Natural killer cell (primary cell): ENCODE measurements at regions not wholly inside any gene's neighbourhood (a gene's known extent, or its start where the extent isn't known, plus 50 kb on each side); places are given as distances from the start of the nearest gene placed in this dataset.

ENCODE experiments used
- ATAC-seq, 3 donors: fragments of 150-1000 bp in 2 of 3; fragments of 200-7000 bp in 1 of 3; cut with Tn5 transposase; 1 replicate in 1 of 3; 2 replicates in 2 of 3; pipeline ENCODE4 v1.10.0; 2021; ENCODE audit warnings: mild to moderate bottlenecking in 2 of 3, moderate library complexity in 2 of 3
- DNase-seq, 2 donors: peaks; one replicate each; pipeline versions ENCODE4 v3.0.0 to v3.0.0-alpha.2; 2013 to 2021; ENCODE audit warnings: mixed read lengths in 1 of 2
- H3K27ac ChIP-seq: one replicate; pipeline ENCODE4 v1.5.1; 2013; ENCODE audit warnings: mild to moderate bottlenecking, low read length
- H3K27me3 ChIP-seq: one replicate; pipeline ENCODE4 v1.6.1; 2013; ENCODE audit warnings: low read length; ENCODE audit not compliant: control insufficient read depth, insufficient read depth
- H3K36me3 ChIP-seq: one replicate; pipeline ENCODE4 v1.6.1; 2013; ENCODE audit warnings: low read length; ENCODE audit not compliant: control insufficient read depth, insufficient read depth
- H3K4me1 ChIP-seq: one replicate; pipeline ENCODE4 v1.6.1; 2013; ENCODE audit warnings: low read length; ENCODE audit not compliant: control insufficient read depth, insufficient read depth
- H3K4me3 ChIP-seq: one replicate; pipeline ENCODE4 v1.5.1; 2013; ENCODE audit warnings: low read length
- H3K9me3 ChIP-seq: one replicate; pipeline ENCODE4 v1.6.1; 2013; ENCODE audit warnings: low read length; ENCODE audit not compliant: control insufficient read depth, insufficient read depth
- H3K27ac Mint-ChIP-seq, 2 donors: one replicate each; pipeline ENCODE4 v1.8.0; 2022; ENCODE audit warnings: mild to moderate bottlenecking in 2 of 2, mixed read lengths in 2 of 2, moderate library complexity in 1 of 2
- H3K27me3 Mint-ChIP-seq, 2 donors: one replicate each; pipeline ENCODE4 v1.8.0; 2022; ENCODE audit warnings: low read depth in 2 of 2, mixed read lengths in 2 of 2
- H3K36me3 Mint-ChIP-seq: one replicate; pipeline ENCODE4 v1.8.0; 2022; ENCODE audit warnings: mixed read lengths
- H3K4me1 Mint-ChIP-seq, 2 donors: one replicate each; pipeline ENCODE4 v1.8.0; 2022; ENCODE audit warnings: mixed read lengths in 2 of 2
- H3K4me3 Mint-ChIP-seq: one replicate; pipeline ENCODE4 v1.8.0; 2022; ENCODE audit warnings: mild to moderate bottlenecking, moderate library complexity, mixed read lengths
- H3K9me3 Mint-ChIP-seq, 2 donors: one replicate each; pipeline ENCODE4 v1.8.0; 2022; ENCODE audit warnings: mixed read lengths in 2 of 2
- CTCF ChIP-seq: fragments of 200-600 bp; IDR thresholded peaks from one replicate; pipeline ENCODE4 v1.8.0; 2022; ENCODE audit warnings: antibody characterized with exemption
- WGBS: methylation state at CpG from one replicate; pipeline ENCODE4 v1.1.7; 2013; ENCODE audit warnings: missing lambda C conversion rate; ENCODE audit not compliant: insufficient coverage; 5-methylcytosine and 5-hydroxymethylcytosine counted together
- intact Hi-C: fragments of 100-400 bp; cut with micrococcal nuclease; formaldehyde crosslinking; loops from one replicate; pipeline ENCODE4 v1.14.2; 2022

- peaks cover 10 to 18% of the 10 kb centered on the region in 2 donors for H3K9me3 Mint-ChIP-seq
- Histone ChIP-seq H3K36me3 (no peaks in the 10 kb centered on the region), H3K27ac (no peak overlapping the region), H3K4me3 (no peak overlapping the region), H3K27me3 (no peaks in the 10 kb centered on the region), H3K4me1 (no peaks in the 10 kb centered on the region), H3K9me3 (peaks cover 4% of the 10 kb centered on the region)
- H3K4me3 Mint-ChIP-seq = no peak overlapping the region
- intact Hi-C loops = no loop called here
- no peak for DNase-seq
- no peak for TF ChIP-seq CTCF
- H3K27ac Mint-ChIP-seq = no peak overlapping the region
- WGBS = 27% methylated on average over 1 of the region's 2 CpGs
- no peaks in the 10 kb centered on the region for H3K4me1 Mint-ChIP-seq
- no peaks in the 10 kb centered on the region for H3K36me3 Mint-ChIP-seq
- no peak for ATAC-seq
- no peaks in the 10 kb centered on the region for H3K27me3 Mint-ChIP-seq
Observed at GRCh38 chr7:53325061-53325460, 289.6 kb downstream of the POM121L12 start.

- Histone ChIP-seq H3K4me1 (no peaks in the 10 kb centered on the region), H3K9me3 (peaks cover 6% of the 10 kb centered on the region), H3K4me3 (no peak overlapping the region), H3K27ac (no peak overlapping the region), H3K36me3 (no peaks in the 10 kb centered on the region), H3K27me3 (no peaks in the 10 kb centered on the region)
- no peak overlapping the region for H3K4me3 Mint-ChIP-seq
- intact Hi-C loops = no loop called here
- DNase-seq = no peak
- no peaks in the 10 kb centered on the region for H3K27me3 Mint-ChIP-seq
- H3K36me3 Mint-ChIP-seq = no peaks in the 10 kb centered on the region
- H3K4me1 Mint-ChIP-seq = no peaks in the 10 kb centered on the region
- ATAC-seq = no peak
- WGBS = 64% methylated on average over 6 of the region's 6 CpGs
- no peak overlapping the region for H3K27ac Mint-ChIP-seq
- peaks cover 10 to 23% of the 10 kb centered on the region in 2 donors for H3K9me3 Mint-ChIP-seq
- TF ChIP-seq CTCF = no peak
Observed at GRCh38 chr7:53326634-53327033, 291.2 kb downstream of the POM121L12 start.

GRCh38 chr7:53336105-53336668, 300.8 kb downstream of the POM121L12 start:
- DNase-seq (no peak), ATAC-seq (no peak)
- intact Hi-C loops = no loop called here
- no peaks in the 10 kb centered on the region for H3K27me3 ChIP-seq
- Mint-ChIP-seq H3K4me1 (no peaks in the 10 kb centered on the region), H3K36me3 (no peaks in the 10 kb centered on the region), H3K27ac (no peak overlapping the region), H3K27me3 (no peaks in the 10 kb centered on the region), H3K4me3 (no peak overlapping the region), H3K9me3 (peaks cover 4 to 14% of the 10 kb centered on the region in 2 donors)
- peaks cover 9% of the 10 kb centered on the region for H3K9me3 ChIP-seq
- 84% methylated on average over 8 of the region's 8 CpGs for WGBS
- H3K4me3 ChIP-seq = no peak overlapping the region
- H3K36me3 ChIP-seq = no peaks in the 10 kb centered on the region
- TF ChIP-seq CTCF = no peak
- H3K4me1 ChIP-seq = no peaks in the 10 kb centered on the region
- H3K27ac ChIP-seq = no peak overlapping the region

GRCh38 chr7:53340220-53340619, 304.8 kb downstream of the POM121L12 start:
- 100% methylated on average over 1 of the region's 1 CpG for WGBS
- Mint-ChIP-seq H3K4me1 (no peaks in the 10 kb centered on the region), H3K4me3 (no peak overlapping the region), H3K9me3 (peaks cover 9 to 23% of the 10 kb centered on the region in 2 donors), H3K27ac (no peak overlapping the region), H3K27me3 (no peaks in the 10 kb centered on the region), H3K36me3 (peaks cover 10% of the 10 kb centered on the region)
- H3K9me3 ChIP-seq = peaks cover 12% of the 10 kb centered on the region
- no peaks in the 10 kb centered on the region for H3K27me3 ChIP-seq
- no peak overlapping the region for H3K4me3 ChIP-seq
- intact Hi-C loops = no loop called here
- H3K36me3 ChIP-seq = no peaks in the 10 kb centered on the region
- H3K27ac ChIP-seq = no peak overlapping the region
- H3K4me1 ChIP-seq = no peaks in the 10 kb centered on the region
- DNase-seq = no peak
- ATAC-seq = no peak
- no peak for TF ChIP-seq CTCF
